AG09309 (cell line): ENCODE measurements at regions not wholly inside any gene's neighbourhood (a gene's known extent, or its start where the extent isn't known, plus 50 kb on each side); places are given as distances from the start of the nearest gene placed in this dataset.

Experiments used
- DNase-seq: peaks from one replicate; pipeline ENCODE4 v3.0.0-alpha.2; 2010; ENCODE audit warnings: low read depth
- H3K4me3 ChIP-seq: 2 replicates; pipeline ENCODE4 v1.5.1; 2011; ENCODE audit warnings: mild to moderate bottlenecking, low read depth, low read length, moderate library complexity; ENCODE audit not compliant: control insufficient read depth
- TF ChIP-seq, protein P1 (sequence below): IDR thresholded peaks from 2 replicates; pipeline ENCODE4 v1.5.1; 2011; ENCODE audit warnings: mild to moderate bottlenecking, low read depth, low read length, inconsistent platforms; ENCODE audit not compliant: insufficient read depth, control insufficient read depth; ENCODE audit errors: missing control alignments

DNA sequence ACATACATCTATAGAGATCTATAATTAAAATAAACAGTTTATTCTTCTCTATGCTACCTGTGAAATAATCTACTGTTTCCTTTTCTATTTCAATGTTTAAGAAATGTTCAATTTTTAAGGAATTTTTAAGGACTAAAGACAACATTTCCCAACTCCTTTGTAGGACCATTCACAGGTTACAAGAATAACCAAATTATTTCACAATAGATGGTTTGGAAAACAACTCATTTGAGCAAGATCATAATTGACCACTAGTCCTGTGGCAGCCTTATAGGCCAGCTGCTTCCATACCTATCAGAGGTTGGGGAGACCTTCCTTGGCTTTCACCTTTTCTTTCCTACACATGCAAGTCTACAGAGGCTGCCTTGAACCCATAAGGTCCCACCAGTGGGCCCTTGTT is 193.7 kb downstream of the TTC39B start:
- H3K4me3 ChIP-seq, result no peak overlapping the region
- no peak for DNase-seq
- TF ChIP-seq, protein P1, sequence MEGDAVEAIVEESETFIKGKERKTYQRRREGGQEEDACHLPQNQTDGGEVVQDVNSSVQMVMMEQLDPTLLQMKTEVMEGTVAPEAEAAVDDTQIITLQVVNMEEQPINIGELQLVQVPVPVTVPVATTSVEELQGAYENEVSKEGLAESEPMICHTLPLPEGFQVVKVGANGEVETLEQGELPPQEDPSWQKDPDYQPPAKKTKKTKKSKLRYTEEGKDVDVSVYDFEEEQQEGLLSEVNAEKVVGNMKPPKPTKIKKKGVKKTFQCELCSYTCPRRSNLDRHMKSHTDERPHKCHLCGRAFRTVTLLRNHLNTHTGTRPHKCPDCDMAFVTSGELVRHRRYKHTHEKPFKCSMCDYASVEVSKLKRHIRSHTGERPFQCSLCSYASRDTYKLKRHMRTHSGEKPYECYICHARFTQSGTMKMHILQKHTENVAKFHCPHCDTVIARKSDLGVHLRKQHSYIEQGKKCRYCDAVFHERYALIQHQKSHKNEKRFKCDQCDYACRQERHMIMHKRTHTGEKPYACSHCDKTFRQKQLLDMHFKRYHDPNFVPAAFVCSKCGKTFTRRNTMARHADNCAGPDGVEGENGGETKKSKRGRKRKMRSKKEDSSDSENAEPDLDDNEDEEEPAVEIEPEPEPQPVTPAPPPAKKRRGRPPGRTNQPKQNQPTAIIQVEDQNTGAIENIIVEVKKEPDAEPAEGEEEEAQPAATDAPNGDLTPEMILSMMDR, result no peak

DNA sequence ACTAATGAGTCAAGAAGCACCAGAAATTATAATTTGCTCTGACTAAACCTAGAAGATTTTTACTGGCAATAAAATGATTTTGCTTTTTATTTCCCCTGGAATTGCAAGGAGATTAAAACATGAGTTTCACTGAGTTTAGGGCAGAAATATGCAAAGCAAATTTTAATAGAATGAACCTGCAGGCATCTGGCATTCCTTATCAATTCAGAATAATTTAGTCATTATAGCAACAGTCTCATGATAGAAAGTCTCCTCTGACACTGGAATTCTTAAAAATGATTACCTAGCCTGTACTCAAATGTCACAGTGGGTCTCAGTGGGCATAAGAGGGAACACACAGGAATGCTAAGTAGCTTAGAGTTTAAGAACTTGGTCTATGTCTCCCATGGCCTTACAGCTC is 195.9 kb downstream of the TTC39B start:
- TF ChIP-seq, protein P1, result no peak
- no peak overlapping the region for H3K4me3 ChIP-seq
- no peak for DNase-seq

DNA sequence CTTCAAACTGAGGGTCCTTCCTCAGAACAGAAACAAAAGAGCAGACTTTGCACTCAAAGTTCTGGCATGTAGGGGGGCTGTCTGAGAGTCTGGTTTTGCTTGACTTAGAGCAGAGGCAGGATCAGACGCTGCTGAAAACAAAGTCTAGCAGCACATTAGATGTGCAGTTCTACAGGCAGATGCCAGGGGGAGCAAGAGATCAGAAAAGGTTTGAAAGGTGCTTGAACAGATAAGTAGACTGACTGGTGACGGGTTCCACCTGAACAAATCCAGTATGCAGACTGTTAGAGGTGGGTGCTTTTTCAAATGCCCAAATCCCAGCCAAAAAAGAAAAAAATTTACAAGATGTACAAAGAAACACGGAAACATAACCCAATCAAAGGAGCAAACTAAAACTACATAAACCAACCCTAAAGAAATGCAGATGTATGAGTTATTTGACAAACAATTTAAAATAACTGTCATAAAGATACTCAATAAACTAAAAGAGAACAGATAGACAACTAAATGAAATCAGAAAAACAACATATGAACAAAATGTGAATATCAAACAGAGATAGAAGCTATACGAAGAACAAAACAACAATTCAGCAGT is 194.7 kb upstream of the FREM1 start:
- TF ChIP-seq, protein P1, result peak; percentile 80
- DNase-seq, result peak; percentile 2
- H3K4me3 ChIP-seq, result no peak overlapping the region

DNA sequence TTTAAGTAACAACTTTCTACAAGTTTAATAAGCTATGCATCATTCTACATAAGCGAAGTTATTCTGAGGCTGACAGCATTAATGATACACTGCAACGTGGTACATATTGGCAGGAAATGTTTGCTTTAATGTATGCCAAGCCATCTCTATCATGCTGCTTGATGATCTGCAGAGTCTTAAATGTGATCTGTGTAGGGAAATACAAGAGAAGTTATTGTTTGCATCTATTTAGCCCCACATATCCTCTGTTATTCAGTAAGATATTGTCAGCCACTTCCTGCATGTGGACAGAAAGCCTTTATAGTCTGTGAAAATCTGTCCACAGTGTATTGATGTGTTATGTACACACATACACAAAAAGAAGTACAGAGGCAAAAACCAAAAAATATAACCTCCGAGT is 193.1 kb upstream of the FREM1 start:
- no peak for DNase-seq
- TF ChIP-seq, protein P1, result no peak
- H3K4me3 ChIP-seq, result no peak overlapping the region

DNA sequence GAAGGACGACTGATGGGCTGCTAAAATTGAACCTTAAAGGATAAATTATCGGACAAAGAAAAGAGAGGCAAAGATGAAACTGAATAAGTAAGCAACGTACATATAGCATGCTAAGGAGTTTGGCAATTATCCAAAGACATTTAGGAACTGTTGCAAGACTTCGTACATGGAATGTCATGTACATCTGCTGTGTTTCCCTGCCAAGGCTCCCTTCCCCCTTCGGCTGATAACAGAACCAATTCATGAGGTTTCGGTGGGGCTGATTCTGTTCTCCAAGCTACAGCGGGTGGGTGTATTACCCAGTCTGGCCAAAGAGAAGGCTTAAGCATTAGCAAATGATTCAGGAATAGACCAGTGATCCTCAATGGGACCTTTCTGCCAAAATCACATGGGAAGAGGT is 190.9 kb upstream of the FREM1 start:
- TF ChIP-seq, protein P1, result no peak
- DNase-seq, result no peak
- no peak overlapping the region for H3K4me3 ChIP-seq

DNA sequence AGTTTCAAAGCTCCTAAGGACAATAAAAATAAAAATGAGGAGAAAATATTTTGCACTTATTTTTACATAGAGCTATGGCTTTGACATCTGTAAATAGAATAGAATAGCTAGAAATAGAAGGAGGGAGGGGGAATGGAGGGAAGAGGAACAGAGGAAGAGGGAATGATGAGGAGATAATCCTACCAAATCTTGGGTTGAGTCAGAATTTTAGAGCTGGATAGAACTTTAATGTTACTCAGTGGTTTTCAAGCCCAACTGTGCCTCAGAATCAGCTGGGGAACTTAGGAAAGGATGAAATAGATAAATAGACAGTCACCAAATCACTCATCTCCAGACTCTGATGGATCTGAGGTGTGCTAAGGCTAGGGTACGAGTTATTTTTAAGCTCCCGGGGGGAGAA is 190.3 kb upstream of the FREM1 start:
- no peak overlapping the region for H3K4me3 ChIP-seq
- TF ChIP-seq, protein P1, result no peak
- no peak for DNase-seq

DNA sequence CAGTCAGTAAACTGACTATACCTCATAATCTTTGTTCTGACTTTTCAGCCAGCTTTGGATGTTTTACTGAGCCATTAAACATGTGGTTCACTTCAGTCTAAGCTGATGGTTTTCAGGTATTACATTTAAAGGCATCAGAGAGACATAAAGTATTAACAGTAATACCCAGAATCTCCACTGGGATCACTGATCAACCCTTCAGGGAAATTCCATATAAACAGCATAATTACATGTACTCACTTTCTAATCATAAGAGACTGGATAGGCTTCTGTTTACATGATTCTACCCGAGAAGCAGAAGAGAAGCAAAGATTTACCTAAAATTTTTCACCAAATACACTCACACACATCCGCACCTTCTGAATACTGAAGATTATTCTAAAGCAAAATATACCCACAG is 186.7 kb upstream of the FREM1 start:
- no peak overlapping the region for H3K4me3 ChIP-seq
- no peak for DNase-seq
- TF ChIP-seq, protein P1, result no peak
